ENCODE measurements at regions not wholly inside any gene's neighbourhood (a gene's known extent, or its start where the extent isn't known, plus 50 kb on each side); places are given as distances from the start of the nearest gene placed in this dataset.
"Not testable (repeated sequence)": the region's sequence is repeated elsewhere in the genome, so short reads cannot be mapped to it uniquely, and the experiment has no call there.

- DNase-seq (ENCODE audit: extremely low spot score) = no peak
- ChIA-PET CTCF (no interaction called here), POLR2A (no interaction called here)
- TF ChIP-seq FOXM1 (IDR thresholded peaks at IDR 0.05; ENCODE audit: borderline replicate concordance) (no peak), ZNF384 (IDR thresholded peaks at IDR 0.05) (no peak), NFRKB (IDR thresholded peaks at IDR 0.05) (no peak), HDGF (IDR thresholded peaks at IDR 0.05; ENCODE audit: borderline replicate concordance) (no peak), CTBP1 (IDR thresholded peaks at IDR 0.05; ENCODE audit: borderline replicate concordance) (no peak), FOXK2 (IDR thresholded peaks at IDR 0.05) (no peak), ELF4 (IDR thresholded peaks at IDR 0.05) (no peak), L3MBTL2 (conservative IDR thresholded peaks at IDR 0.05) (no peak)
Measured at GRCh38 chr13:61277586-61278276, 137.9 kb downstream of the PCDH20 start.

DNA sequence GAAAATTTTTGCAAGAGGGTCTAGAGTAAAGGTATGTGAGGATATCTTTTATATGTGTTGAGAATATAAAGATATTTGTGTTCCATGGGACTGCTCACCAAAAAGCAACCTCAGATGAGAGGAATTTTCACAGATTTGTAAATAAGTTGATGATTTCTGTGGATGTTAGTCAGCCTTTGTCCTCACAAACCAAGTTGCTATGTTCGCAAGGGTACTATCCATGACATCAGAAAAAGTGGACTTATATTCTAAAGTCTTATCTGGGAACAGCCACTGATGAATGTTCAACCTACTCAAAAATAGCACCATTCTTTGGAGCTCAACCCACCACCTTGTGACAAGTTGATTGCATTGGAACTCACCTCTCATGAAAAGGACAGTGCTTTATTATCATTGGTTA, 138.6 kb downstream of the PCDH20 start:
- ChIA-PET CTCF (no interaction called here), POLR2A (no interaction called here)
- no peak for DNase-seq (ENCODE audit: extremely low spot score)
- TF ChIP-seq ARNT (IDR thresholded peaks at IDR 0.05) (no peak), FOXM1 (IDR thresholded peaks at IDR 0.05; ENCODE audit: borderline replicate concordance) (no peak), CTBP1 (IDR thresholded peaks at IDR 0.05; ENCODE audit: borderline replicate concordance) (no peak), FOXK2 (IDR thresholded peaks at IDR 0.05) (no peak), L3MBTL2 (conservative IDR thresholded peaks at IDR 0.05) (no peak), PKNOX1 (IDR thresholded peaks at IDR 0.05) (no peak), LEF1 (IDR thresholded peaks at IDR 0.05; ENCODE audit: borderline replicate concordance) (no peak), SP1 (IDR thresholded peaks at IDR 0.05) (no peak)

- POLR2A ChIA-PET = no interaction called here
- TF ChIP-seq SP1 (IDR thresholded peaks at IDR 0.05) (no peak), CTBP1 (IDR thresholded peaks at IDR 0.05; ENCODE audit: borderline replicate concordance) (no peak), ZNF384 (IDR thresholded peaks at IDR 0.05) (no peak), L3MBTL2 (conservative IDR thresholded peaks at IDR 0.05) (no peak), LEF1 (IDR thresholded peaks at IDR 0.05; ENCODE audit: borderline replicate concordance) (no peak), TARDBP (IDR thresholded peaks at IDR 0.05) (no peak), SUZ12 (IDR thresholded peaks at IDR 0.05) (no peak), HDGF (IDR thresholded peaks at IDR 0.05; ENCODE audit: borderline replicate concordance) (no peak), NFRKB (IDR thresholded peaks at IDR 0.05) (no peak), PKNOX1 (IDR thresholded peaks at IDR 0.05) (no peak), FOXK2 (IDR thresholded peaks at IDR 0.05) (no peak), FOXM1 (IDR thresholded peaks at IDR 0.05; ENCODE audit: borderline replicate concordance) (no peak), FOXA1 (IDR thresholded peaks at IDR 0.05) (no peak), BHLHE40 (IDR thresholded peaks at IDR 0.05; ENCODE audit: borderline replicate concordance) (no peak), ARNT (IDR thresholded peaks at IDR 0.05) (no peak), ELF4 (IDR thresholded peaks at IDR 0.05) (no peak)
- CTCF ChIA-PET = no interaction called here
- no peak for DNase-seq (ENCODE audit: extremely low spot score)
Measured at GRCh38 chr13:61276401-61276800, 139.2 kb downstream of the PCDH20 start.

GRCh38 chr13:61275736-61276135, 139.9 kb downstream of the PCDH20 start:
- TF ChIP-seq FOXA1 (IDR thresholded peaks at IDR 0.05) (no peak), ZNF384 (IDR thresholded peaks at IDR 0.05) (no peak), TARDBP (IDR thresholded peaks at IDR 0.05) (no peak), SP1 (IDR thresholded peaks at IDR 0.05) (no peak)
- no peak for DNase-seq (ENCODE audit: extremely low spot score)
- POLR2A ChIA-PET = no interaction called here
- CTCF ChIA-PET = no interaction called here

- ChIA-PET CTCF (no interaction called here), POLR2A (no interaction called here)
- TF ChIP-seq BHLHE40 (IDR thresholded peaks at IDR 0.05; ENCODE audit: borderline replicate concordance) (no peak), LEF1 (IDR thresholded peaks at IDR 0.05; ENCODE audit: borderline replicate concordance) (no peak), SUZ12 (IDR thresholded peaks at IDR 0.05) (no peak), ARNT (IDR thresholded peaks at IDR 0.05) (no peak), PKNOX1 (IDR thresholded peaks at IDR 0.05) (no peak), L3MBTL2 (conservative IDR thresholded peaks at IDR 0.05) (no peak)
- no peak for DNase-seq (ENCODE audit: extremely low spot score)
Measured at GRCh38 chr13:61275251-61275650, 140.4 kb downstream of the PCDH20 start.

- CTCF ChIA-PET; POLR2A ChIA-PET; DNase-seq (ENCODE audit: extremely low spot score): not testable (repeated sequence)
Measured at GRCh38 chr13:61266896-61267295, 148.8 kb downstream of the PCDH20 start.

GRCh38 chr13:61261746-61262472, 153.7 kb downstream of the PCDH20 start:
- DNase-seq (ENCODE audit: extremely low spot score) = no peak
- TF ChIP-seq FOXA1 (IDR thresholded peaks at IDR 0.05) (no peak), ARNT (IDR thresholded peaks at IDR 0.05) (no peak), ZNF384 (IDR thresholded peaks at IDR 0.05) (no peak), PKNOX1 (IDR thresholded peaks at IDR 0.05) (peak; percentile 40; the same call in 1 of the 2 replicates), L3MBTL2 (conservative IDR thresholded peaks at IDR 0.05) (no peak), BHLHE40 (IDR thresholded peaks at IDR 0.05; ENCODE audit: borderline replicate concordance) (no peak), SP1 (IDR thresholded peaks at IDR 0.05) (no peak)
- ChIA-PET POLR2A (no interaction called here), CTCF (no interaction called here)
